DND-41 (cell line): ENCODE measurements at regions not wholly inside any gene's neighbourhood (a gene's known extent, or its start where the extent isn't known, plus 50 kb on each side); places are given as distances from the start of the nearest gene placed in this dataset.

ENCODE experiments used
- ATAC-seq: fragments of 200-7000 bp; cut with Tn5 transposase; 3 replicates; pipeline ENCODE4 v1.9.1; 2021; ENCODE audit warnings: low read depth; ENCODE audit not compliant: insufficient read depth
- DNase-seq: peaks from one replicate; pipeline ENCODE4 v3.0.0-alpha.2; 2020
- H2AFZ ChIP-seq: 2 replicates; pipeline ENCODE4 v1.6.0; 2012; ENCODE audit warnings: low read depth, low read length
- H3K27ac ChIP-seq: 2 replicates; pipeline ENCODE4 v1.5.1; 2012; ENCODE audit warnings: low read length, inconsistent platforms
- H3K27me3 ChIP-seq: fragments of 200-600 bp; sonication (generic); 2 replicates; pipeline ENCODE4 v1.6.0; 2012; ENCODE audit warnings: low read length, mild to moderate bottlenecking, inconsistent platforms; ENCODE audit not compliant: insufficient read depth, poor library complexity
- H3K36me3 ChIP-seq: 2 replicates; pipeline ENCODE4 v1.5.1; 2012; ENCODE audit warnings: low read length, inconsistent platforms; ENCODE audit not compliant: insufficient read depth
- H3K4me1 ChIP-seq: 2 replicates; pipeline ENCODE4 v1.5.1; 2012; ENCODE audit warnings: mild to moderate bottlenecking, low read length; ENCODE audit not compliant: insufficient read depth
- H3K4me2 ChIP-seq: 2 replicates; pipeline ENCODE4 v1.6.0; 2012; ENCODE audit warnings: mild to moderate bottlenecking, moderate library complexity, low read length, inconsistent platforms; ENCODE audit not compliant: insufficient read depth
- H3K4me3 ChIP-seq, 2 experiments: fragments of 200-600 bp in 1 of 2; shearing (Covaris generic) in 1 of 2; 2 replicates each; pipeline ENCODE4 v1.5.1; 2012 to 2016; ENCODE audit warnings: inconsistent platforms in 2 of 2, low read length in 2 of 2, mild to moderate bottlenecking in 2 of 2, low read depth in 1 of 2, moderate library complexity in 1 of 2
- H3K79me2 ChIP-seq: 2 replicates; pipeline ENCODE4 v1.6.0; 2012; ENCODE audit warnings: low read length, inconsistent platforms; ENCODE audit not compliant: insufficient read depth
- H3K9ac ChIP-seq: 2 replicates; pipeline ENCODE4 v1.6.0; 2012; ENCODE audit warnings: low read depth, mild to moderate bottlenecking, inconsistent platforms, low read length, moderate library complexity
- H3K9me3 ChIP-seq: 2 replicates; pipeline ENCODE4 v1.5.1; 2012; ENCODE audit warnings: low read length, moderate library complexity, mild to moderate bottlenecking, inconsistent platforms; ENCODE audit not compliant: insufficient read depth, severe bottlenecking
- H4K20me1 ChIP-seq: 2 replicates; pipeline ENCODE4 v1.6.0; 2012; ENCODE audit warnings: low read length; ENCODE audit not compliant: insufficient read depth
- CTCF ChIP-seq: IDR thresholded peaks from 2 replicates; pipeline ENCODE4 v1.5.1; 2012; ENCODE audit warnings: borderline replicate concordance, low read length, moderate library complexity, mild to moderate bottlenecking; ENCODE audit not compliant: poor library complexity, severe bottlenecking; ENCODE audit errors: extremely low read depth
- EZH2 ChIP-seq: IDR thresholded peaks from 3 replicates; pipeline ENCODE4 v1.6.1; 2012; ENCODE audit warnings: borderline replicate concordance, low read depth, mild to moderate bottlenecking, moderate library complexity, low read length, inconsistent platforms; ENCODE audit not compliant: severe bottlenecking

GRCh38 chr16:5509336-5509735 lies 411.7 kb upstream of the EEF2KMT start:
- Histone ChIP-seq H3K79me2 (no peaks in the 10 kb centered on the region), H3K27ac (no peak overlapping the region), H3K9ac (no peak overlapping the region), H3K9me3 (no peaks in the 10 kb centered on the region), H3K4me2 (no peak overlapping the region), H3K27me3 (peaks cover 5% of the 10 kb centered on the region), H3K4me1 (no peaks in the 10 kb centered on the region), H2AFZ (no peak overlapping the region), H3K4me3 (no peak overlapping the region), H3K36me3 (no peaks in the 10 kb centered on the region), H4K20me1 (no peaks in the 10 kb centered on the region)
- no peak for DNase-seq
- no peak for TF ChIP-seq CTCF
- no peak for TF ChIP-seq EZH2
- no peak for ATAC-seq

GRCh38 chr16:5508371-5508770 lies 410.8 kb upstream of the EEF2KMT start:
- no peak overlapping the region for H2AFZ ChIP-seq
- H3K4me1 ChIP-seq, result no peaks in the 10 kb centered on the region
- TF ChIP-seq CTCF, result no peak
- no peak for TF ChIP-seq EZH2
- no peaks in the 10 kb centered on the region for H3K79me2 ChIP-seq
- DNase-seq (no peak), ATAC-seq (no peak)
- H3K27ac ChIP-seq, result no peak overlapping the region
- no peaks in the 10 kb centered on the region for H4K20me1 ChIP-seq
- peaks cover 5% of the 10 kb centered on the region for H3K27me3 ChIP-seq
- no peaks in the 10 kb centered on the region for H3K36me3 ChIP-seq
- no peak overlapping the region for H3K9ac ChIP-seq
- H3K4me3 ChIP-seq, result no peak overlapping the region
- H3K9me3 ChIP-seq, result no peaks in the 10 kb centered on the region
- no peak overlapping the region for H3K4me2 ChIP-seq

- no peak for TF ChIP-seq CTCF
- no peak for TF ChIP-seq EZH2
Observed at GRCh38 chr16:5506021-5506420, 408.4 kb upstream of the EEF2KMT start.

More at GRCh38 chr16:5506021-5506420, 408.4 kb upstream of the EEF2KMT start:
- no peak overlapping the region for H3K9ac ChIP-seq
- DNase-seq (no peak), ATAC-seq (no peak)
- H3K79me2 ChIP-seq, result no peaks in the 10 kb centered on the region
- no peak overlapping the region for H3K27ac ChIP-seq
- no peak overlapping the region for H3K4me3 ChIP-seq
- H3K27me3 ChIP-seq, result peaks cover 5% of the 10 kb centered on the region
- no peaks in the 10 kb centered on the region for H3K4me1 ChIP-seq
- no peaks in the 10 kb centered on the region for H3K9me3 ChIP-seq
- H4K20me1 ChIP-seq, result no peaks in the 10 kb centered on the region
- no peaks in the 10 kb centered on the region for H3K36me3 ChIP-seq
- no peak overlapping the region for H2AFZ ChIP-seq
- no peak overlapping the region for H3K4me2 ChIP-seq
